ENCODE measurements at regions not wholly inside any gene's neighbourhood (a gene's known extent, or its start where the extent isn't known, plus 50 kb on each side); places are given as distances from the start of the nearest gene placed in this dataset.
"Not testable (repeated sequence)": the region's sequence is repeated elsewhere in the genome, so short reads cannot be mapped to it uniquely, and the experiment has no call there.

GRCh38 chr18:66005831-66006588 is 255.2 kb downstream of the CDH7 start:
- TF ChIP-seq, protein P1, sequence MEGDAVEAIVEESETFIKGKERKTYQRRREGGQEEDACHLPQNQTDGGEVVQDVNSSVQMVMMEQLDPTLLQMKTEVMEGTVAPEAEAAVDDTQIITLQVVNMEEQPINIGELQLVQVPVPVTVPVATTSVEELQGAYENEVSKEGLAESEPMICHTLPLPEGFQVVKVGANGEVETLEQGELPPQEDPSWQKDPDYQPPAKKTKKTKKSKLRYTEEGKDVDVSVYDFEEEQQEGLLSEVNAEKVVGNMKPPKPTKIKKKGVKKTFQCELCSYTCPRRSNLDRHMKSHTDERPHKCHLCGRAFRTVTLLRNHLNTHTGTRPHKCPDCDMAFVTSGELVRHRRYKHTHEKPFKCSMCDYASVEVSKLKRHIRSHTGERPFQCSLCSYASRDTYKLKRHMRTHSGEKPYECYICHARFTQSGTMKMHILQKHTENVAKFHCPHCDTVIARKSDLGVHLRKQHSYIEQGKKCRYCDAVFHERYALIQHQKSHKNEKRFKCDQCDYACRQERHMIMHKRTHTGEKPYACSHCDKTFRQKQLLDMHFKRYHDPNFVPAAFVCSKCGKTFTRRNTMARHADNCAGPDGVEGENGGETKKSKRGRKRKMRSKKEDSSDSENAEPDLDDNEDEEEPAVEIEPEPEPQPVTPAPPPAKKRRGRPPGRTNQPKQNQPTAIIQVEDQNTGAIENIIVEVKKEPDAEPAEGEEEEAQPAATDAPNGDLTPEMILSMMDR (conservative IDR thresholded peaks at IDR 0.05), result no peak
- no peak overlapping the region for H3K27ac ChIP-seq

DNA sequence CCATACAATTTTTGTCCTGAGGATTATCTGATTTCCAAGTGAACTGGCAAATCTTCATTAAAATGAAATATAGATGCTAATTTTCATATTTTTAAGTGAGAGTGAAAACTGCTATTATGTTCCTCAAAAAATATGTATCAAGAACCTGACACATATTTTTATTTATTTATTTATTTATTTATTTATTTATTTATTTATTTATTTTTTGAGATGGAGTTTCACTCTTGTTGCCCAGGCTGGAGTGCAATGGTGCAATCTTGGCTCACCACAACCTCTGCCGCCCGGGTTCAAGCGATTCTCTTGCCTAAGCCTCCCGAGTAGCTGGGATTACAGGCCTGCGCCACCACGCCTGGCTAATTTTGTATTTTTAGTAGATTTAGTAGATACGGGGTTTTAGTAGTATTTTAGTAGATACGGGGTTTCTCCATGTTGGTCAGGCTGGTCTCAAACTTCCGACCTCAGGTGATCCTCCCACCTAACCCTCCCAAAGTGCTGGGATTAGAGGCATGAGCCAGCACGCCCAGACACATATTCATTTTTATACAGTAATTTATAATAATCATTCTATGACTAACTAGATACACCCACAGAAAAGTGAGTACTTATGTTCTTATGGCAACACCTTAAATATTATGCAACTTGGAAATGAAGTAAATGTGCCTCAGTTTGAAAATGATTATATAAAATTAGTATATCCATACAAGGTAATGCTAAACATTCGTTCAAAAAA is 248.3 kb downstream of the CDH7 start:
- not testable (repeated sequence) for H3K27ac ChIP-seq

DNA sequence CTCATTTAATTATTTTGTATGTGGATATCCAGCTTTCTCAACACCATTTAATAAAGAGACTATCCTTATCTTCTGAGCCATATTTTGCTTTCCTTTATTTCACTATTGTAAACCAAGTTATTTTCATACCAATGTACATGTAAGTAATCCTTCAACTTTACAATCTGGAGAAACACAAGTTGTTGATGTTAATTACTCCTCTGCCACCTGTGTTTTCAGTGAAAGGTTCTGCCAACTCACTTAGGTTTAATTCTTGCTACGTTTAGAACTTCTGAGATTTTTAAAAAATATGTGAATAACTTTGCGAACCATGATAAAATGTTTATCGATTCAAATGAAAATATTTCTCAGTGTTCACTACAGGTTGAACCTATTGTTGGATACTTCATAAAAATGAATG is 244.4 kb downstream of the CDH7 start:
- TF ChIP-seq, protein P1 (conservative IDR thresholded peaks at IDR 0.05), result no peak
- no peak overlapping the region for H3K27ac ChIP-seq

GRCh38 chr18:65994302-65994701 is 243.5 kb downstream of the CDH7 start:
- H3K27ac ChIP-seq, result no peak overlapping the region
- TF ChIP-seq, protein P1 (conservative IDR thresholded peaks at IDR 0.05), result no peak

GRCh38 chr18:65990944-65991708 is 240.3 kb downstream of the CDH7 start:
- TF ChIP-seq, protein P1 (conservative IDR thresholded peaks at IDR 0.05), result no peak
- H3K27ac ChIP-seq, result no peak overlapping the region

DNA sequence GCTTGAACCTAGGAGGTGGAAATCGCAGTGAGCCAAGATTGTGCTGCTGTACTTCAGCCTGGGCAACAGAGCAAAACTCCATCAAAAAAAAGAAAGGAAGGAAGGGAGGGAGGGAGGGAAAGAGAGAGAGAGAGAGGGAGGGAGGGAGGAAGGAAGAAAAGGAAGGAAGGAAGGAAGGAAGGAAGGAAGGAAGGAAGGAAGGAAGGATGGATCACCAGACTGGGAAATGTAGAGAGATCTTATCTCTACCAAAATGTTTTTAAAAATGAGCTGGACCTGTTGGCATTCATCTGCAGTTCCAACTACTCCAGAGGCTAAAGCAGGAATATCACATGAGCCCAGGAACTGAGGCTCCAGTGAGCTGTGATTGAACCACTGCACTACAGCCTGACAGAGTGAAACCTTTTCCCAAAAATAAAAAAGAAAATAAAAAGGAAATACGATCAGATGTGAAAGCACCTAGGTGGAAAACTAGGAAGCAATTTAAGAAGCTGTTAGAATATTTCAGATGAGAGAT is 239.4 kb downstream of the CDH7 start:
- TF ChIP-seq, protein P1 (conservative IDR thresholded peaks at IDR 0.05), result no peak
- no peak overlapping the region for H3K27ac ChIP-seq

- no peak overlapping the region for H3K27ac ChIP-seq
- TF ChIP-seq, protein P1 (conservative IDR thresholded peaks at IDR 0.05), result no peak
Observed at GRCh38 chr18:65988972-65989371, 238.2 kb downstream of the CDH7 start.
